Uterus (tissue), 2 donors: ENCODE measurements at regions not wholly inside any gene's neighbourhood (a gene's known extent, or its start where the extent isn't known, plus 50 kb on each side); places are given as distances from the start of the nearest gene placed in this dataset.

Experiments used
- POLR2A ChIP-seq, 2 donors: fragments of 450-650 bp; IDR thresholded peaks; one replicate each; pipeline ENCODE4 v1.6.1; 2016; ENCODE audit warnings: antibody characterized with exemption in 2 of 2, mild to moderate bottlenecking in 1 of 2, moderate library complexity in 1 of 2
- TF ChIP-seq, protein P1 (sequence below), 4 experiments: fragments of 200-600 bp in 2 of 4; fragments of 450-650 bp in 2 of 4; sonication (generic) in 2 of 4; IDR thresholded peaks; one replicate each; pipeline ENCODE4 v1.5.1; 2016 to 2019; ENCODE audit warnings: antibody characterized with exemption in 4 of 4, mild to moderate bottlenecking in 2 of 4, moderate library complexity in 1 of 4

DNA sequence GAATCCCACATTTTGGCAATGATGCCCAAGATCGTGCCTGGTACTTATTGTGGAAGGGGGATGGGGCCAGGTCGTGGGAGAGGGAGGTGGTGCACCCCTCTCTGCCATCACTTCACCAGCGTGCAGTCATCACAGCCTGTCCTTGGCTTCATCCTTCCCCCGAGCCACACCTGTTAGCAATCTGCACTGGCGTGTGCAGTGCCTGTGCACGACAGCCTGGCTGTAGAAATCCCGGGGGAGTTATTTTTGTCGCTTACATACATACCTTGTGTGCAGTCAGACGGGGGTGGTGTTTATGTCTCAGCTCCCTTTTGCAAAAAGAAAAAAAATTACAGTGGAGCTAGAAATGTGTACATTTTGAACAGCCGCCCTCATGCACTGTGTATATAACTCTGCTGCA lies 216.0 kb downstream of the TLE3 start:
- TF ChIP-seq, protein P1, sequence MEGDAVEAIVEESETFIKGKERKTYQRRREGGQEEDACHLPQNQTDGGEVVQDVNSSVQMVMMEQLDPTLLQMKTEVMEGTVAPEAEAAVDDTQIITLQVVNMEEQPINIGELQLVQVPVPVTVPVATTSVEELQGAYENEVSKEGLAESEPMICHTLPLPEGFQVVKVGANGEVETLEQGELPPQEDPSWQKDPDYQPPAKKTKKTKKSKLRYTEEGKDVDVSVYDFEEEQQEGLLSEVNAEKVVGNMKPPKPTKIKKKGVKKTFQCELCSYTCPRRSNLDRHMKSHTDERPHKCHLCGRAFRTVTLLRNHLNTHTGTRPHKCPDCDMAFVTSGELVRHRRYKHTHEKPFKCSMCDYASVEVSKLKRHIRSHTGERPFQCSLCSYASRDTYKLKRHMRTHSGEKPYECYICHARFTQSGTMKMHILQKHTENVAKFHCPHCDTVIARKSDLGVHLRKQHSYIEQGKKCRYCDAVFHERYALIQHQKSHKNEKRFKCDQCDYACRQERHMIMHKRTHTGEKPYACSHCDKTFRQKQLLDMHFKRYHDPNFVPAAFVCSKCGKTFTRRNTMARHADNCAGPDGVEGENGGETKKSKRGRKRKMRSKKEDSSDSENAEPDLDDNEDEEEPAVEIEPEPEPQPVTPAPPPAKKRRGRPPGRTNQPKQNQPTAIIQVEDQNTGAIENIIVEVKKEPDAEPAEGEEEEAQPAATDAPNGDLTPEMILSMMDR (IDR thresholded peaks at IDR 0.05): no peak
- no peak for TF ChIP-seq POLR2A (IDR thresholded peaks at IDR 0.05)
